Fibroblast of skin of left biceps (primary cell): ENCODE measurements at regions not wholly inside any gene's neighbourhood (a gene's known extent, or its start where the extent isn't known, plus 50 kb on each side); places are given as distances from the start of the nearest gene placed in this dataset.

Experiments
- DNase-seq, 2 experiments: peaks; one replicate each; pipeline ENCODE4 v3.0.0-alpha.2; 2013; ENCODE audit warnings: low read depth in 2 of 2

DNA sequence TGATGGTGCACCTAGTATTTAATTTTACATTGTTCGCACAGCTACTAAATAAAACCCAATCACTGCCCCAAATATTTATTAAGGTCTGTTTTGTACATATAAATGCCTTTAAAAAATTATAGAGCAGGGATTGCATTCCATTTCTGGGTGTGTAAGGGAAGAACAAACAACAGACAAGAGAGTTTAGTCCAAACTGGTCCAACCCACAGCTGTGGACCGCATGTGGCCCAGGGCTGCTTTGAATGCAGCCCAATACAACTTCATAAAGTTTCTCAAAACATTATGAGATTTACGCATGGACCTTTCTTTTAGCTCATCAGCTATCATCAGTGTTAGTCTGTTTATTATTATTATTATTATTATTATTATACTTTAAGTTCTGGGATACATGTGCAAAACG, 114.8 kb upstream of the LRATD1 start:
- no peak for DNase-seq

GRCh38 chr2:14520385-14520945, 112.1 kb upstream of the LRATD1 start:
- DNase-seq, result no peak

- DNase-seq, result no peak
These were observed 108.3 kb upstream of the LRATD1 start for GRCh38 chr2:14524041-14524802.

DNA sequence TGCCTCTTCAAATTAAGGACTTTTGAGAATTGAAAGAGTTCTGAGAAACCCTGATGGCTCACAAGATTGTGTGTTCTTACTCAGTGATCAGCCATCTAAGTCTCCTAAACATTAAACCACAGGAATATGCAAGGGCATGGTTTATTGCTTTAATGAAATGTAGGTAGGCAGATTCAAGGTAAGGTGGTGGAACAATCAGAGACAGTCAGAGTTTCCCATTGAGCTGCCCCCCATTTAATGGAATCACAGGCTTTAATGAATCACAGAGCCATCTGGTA, 107.8 kb upstream of the LRATD1 start:
- DNase-seq, result no peak

DNA sequence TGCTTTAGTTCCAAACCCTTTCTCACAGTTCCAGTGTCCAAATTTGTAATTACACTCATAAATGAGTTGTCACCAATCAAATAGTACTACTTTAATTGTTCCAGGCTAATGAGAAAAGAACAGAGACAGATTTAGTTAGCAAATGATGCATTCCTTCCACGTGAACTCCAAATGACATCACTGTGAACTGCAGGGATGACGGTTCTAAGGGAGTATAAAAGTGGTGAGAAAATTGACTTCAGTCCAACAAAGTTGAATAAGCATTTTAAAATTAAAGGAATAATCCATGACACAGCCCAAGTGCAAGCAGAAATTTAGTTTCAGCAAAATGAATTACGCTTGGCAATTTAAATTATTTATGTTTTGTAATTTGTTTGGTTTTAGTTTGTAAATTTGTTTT, 102.0 kb upstream of the LRATD1 start:
- DNase-seq, result no peak

DNA sequence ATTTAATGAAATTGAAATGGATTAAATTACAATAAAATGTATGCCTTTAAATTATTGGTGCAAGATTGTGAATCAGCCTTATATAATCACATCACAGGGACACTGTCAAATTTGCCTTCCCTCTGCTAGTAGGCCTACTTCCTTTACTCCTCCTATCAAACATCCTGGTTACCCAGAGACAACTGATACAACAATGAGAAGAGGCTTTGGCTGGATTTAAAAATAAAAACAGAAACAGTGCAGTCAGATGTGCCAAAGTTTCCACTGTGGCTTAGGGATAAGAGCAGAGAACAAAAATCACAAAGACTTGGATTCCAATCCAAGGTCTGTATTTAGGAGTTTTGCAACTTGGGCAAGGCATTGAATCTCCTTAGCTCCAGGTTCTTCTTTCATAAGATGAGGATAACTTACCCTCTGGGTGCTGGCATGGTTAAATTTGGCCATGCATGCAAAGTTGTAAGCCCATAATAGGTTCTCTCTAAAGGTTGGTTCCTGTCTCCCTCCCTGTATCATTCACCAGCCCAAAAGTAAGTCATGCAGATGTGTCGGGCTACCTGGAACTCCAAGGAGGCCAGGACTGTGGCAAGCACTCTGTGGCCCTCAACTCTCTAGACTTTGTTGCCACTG, 99.3 kb upstream of the LRATD1 start:
- no peak for DNase-seq

DNA sequence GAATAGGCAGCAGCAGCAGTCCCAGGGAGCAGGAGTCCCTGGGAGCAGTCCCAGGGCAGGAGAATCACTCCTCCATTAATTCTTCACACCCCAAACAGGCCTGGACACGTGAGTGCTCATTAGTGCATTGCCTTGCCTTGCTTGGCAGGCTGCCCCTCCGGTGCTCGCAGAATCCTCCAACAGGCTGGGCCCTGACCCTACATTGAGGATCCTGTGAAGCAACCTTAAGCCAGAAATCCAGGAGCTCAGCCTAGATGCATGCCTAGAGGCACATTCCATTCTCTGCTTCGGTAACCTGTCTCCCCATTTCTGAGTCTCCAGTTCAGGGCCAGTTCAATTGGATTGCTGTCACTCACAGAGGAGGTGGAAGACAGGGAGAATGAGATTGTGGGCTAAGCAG, 97.4 kb upstream of the LRATD1 start:
- no peak for DNase-seq

DNA sequence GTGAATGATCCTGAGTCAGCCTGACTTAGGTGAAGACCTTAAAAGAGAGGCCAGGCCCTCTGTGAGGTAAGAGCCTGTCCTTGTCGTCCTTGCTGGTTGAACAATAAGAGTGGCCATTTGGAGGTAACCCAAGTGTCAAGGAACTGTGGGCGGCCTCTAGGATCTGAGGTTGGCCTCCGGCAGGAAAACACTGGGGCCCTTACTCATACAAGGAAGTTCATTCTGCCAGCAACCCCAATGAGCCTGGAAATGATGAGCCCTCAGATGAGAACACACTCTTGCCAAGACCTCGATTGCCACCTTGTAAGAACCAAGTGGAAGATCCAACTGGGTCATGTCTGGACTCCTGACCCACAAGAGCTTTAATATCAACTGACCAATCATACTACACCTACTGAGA, 95.5 kb upstream of the LRATD1 start:
- no peak for DNase-seq

GRCh38 chr2:14540015-14540414, 92.5 kb upstream of the LRATD1 start:
- DNase-seq, result no peak

GRCh38 chr2:14543284-14543683, 89.2 kb upstream of the LRATD1 start:
- no peak for DNase-seq

DNA sequence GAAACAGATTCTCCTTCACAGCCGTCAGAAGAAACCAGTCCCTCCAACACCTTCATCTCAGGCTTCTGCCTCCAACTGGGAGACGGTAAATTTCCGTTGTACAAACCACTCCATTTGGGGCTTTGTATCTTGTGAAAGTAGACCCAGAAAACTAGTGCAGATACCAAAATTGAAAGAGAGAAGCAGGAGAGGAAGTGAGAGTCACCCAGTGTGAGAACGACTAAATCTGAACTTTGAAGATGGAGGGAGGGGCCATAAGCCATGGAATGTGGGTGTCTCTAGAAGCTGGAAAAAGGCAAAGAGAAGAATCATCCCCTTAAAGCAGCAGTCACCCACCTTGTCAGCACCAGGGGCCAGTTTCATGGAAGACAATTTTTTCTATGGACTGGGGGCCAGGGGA, 88.3 kb upstream of the LRATD1 start:
- DNase-seq, result no peak

DNA sequence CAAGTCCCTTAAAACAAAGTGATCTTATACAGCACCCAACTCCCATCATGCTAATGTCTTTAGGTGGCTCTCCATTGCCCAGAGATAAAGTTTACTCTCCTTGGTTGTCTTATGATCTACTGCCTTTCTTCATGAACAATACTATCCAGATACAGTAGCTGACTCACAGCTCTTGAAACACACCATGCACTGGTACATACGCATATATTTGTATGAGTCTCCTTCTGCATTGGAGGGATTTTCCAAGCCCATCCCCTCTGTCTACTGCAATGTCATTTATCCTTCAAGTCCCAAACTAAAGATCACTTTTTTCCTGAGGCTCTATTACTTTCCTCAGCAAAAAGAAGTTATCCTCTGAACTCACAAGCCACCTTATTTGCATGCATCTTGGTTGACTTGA, 84.7 kb upstream of the LRATD1 start:
- DNase-seq, result no peak

- DNase-seq, result no peak
These were observed 81.9 kb upstream of the LRATD1 start for GRCh38 chr2:14550658-14551057.

DNA sequence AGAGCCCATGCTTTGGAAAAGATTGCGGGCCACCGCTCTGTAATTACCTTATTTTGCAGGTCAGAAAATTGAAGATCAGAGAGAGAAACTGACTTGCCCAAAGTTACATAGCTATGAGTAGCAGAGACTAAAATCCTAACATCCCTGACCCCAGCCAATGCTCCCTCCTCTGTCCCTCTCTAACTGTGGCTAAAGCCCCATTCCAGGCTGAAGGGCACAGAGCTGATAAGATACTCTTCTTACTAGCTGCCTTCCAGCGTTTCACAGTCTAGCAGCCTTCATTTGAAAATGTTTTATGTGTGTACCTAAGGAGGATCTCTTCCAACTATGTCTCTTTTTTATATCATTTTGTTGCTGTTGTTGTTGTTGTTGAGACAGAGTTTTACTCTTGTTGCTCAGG, 81.4 kb upstream of the LRATD1 start:
- no peak for DNase-seq

GRCh38 chr2:14552286-14552685, 80.2 kb upstream of the LRATD1 start:
- no peak for DNase-seq

GRCh38 chr2:14552818-14553217, 79.7 kb upstream of the LRATD1 start:
- DNase-seq, result no peak

DNA sequence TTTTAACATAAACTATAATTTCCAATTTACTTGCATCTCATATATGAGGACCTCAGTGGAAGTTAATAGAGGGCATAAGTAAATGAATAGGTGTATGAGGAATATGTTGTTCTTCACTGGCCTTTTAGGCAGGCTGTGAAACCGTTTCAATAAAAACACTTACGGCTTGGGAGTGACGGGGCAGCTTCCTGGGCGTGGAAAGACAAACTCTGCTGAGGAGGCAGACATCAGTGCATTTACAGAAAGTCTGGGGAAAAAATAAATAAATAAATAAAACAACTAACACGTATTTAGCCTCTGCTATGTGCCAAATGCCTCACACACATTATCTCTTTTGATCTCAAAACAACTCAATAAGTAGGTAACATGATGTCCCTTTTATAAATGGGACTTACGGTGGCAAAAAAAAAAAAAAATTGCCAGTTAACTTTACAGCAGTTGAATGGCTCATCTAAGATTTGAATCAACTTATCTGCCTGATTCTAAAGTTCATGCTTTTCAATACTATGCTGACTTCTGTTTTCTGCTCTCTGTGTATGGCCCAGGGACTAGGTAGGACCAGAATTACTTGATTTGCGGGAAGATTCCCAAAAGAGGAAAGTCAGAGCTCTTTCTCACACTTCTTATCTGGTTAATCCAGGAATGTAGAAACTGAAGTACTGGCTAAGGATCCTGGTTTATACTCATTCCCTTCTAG, 77.5 kb upstream of the LRATD1 start:
- DNase-seq, result no peak

DNA sequence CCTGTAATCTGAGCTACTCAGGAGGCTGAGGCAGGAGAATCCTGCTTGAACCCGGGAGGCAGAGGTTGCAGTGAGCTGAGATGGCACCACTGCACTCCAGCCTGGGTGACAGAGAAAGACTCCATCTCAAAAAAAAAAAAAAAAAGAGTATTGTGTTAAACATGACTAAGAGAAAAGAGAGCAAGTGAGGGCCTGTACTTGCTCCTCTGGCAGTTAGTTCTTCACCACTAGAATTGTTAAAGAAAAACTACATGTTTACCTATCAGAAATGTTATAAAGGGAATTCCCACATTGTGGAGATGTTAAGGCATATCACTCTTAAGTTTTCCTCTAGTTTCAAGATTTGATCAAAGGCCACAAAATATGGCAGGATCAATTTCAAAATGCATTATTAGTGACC, 75.4 kb upstream of the LRATD1 start:
- DNase-seq, result no peak

GRCh38 chr2:14557916-14558315, 74.6 kb upstream of the LRATD1 start:
- no peak for DNase-seq

- DNase-seq, result no peak
These were observed 74.1 kb upstream of the LRATD1 start for GRCh38 chr2:14558335-14558919.

DNA sequence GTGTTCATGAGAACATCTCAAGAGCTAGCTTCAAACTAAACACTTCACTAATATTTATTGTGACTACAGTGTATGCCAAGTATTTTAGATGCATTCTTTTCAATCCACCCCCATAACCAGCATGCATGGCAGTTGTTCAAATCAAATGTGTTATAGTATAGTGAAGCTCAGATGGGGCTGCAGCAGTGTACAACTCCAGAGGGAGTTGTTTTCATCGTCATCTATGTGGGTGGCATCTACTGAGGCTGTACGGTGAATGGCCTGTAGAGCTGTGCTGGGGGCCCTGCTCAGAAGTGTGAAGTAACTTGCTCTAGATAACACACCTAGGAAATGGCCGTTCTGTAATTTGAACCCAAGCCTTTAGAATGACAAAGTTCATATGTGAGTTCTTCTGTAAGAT, 71.8 kb upstream of the LRATD1 start:
- no peak for DNase-seq

GRCh38 chr2:14563324-14563723, 69.2 kb upstream of the LRATD1 start:
- no peak for DNase-seq

- no peak for DNase-seq
These were observed 66.9 kb upstream of the LRATD1 start for GRCh38 chr2:14565666-14566065.
